LNCAP (cell line): ENCODE measurements at regions not wholly inside any gene's neighbourhood (a gene's known extent, or its start where the extent isn't known, plus 50 kb on each side); places are given as distances from the start of the nearest gene placed in this dataset.

Experiments
- CTCF ChIP-seq: fragments of 450-650 bp; IDR thresholded peaks from 2 replicates; pipeline ENCODE4 v1.5.1; 2017; ENCODE audit warnings: mild to moderate bottlenecking

GRCh38 chr12:22798116-22798515 lies 173.1 kb downstream of the ETNK1 start:
- no peak for TF ChIP-seq CTCF

GRCh38 chr12:22799503-22799902 lies 174.5 kb downstream of the ETNK1 start:
- TF ChIP-seq CTCF, result no peak

GRCh38 chr12:22800332-22800731 lies 175.4 kb downstream of the ETNK1 start:
- no peak for TF ChIP-seq CTCF

GRCh38 chr12:22802883-22803630 lies 178.1 kb downstream of the ETNK1 start:
- no peak for TF ChIP-seq CTCF

- TF ChIP-seq CTCF, result no peak
These were observed 178.8 kb downstream of the ETNK1 start for GRCh38 chr12:22803725-22804124.

- no peak for TF ChIP-seq CTCF
These were observed 183.9 kb downstream of the ETNK1 start for GRCh38 chr12:22808860-22809259.

- TF ChIP-seq CTCF, result no peak
These were observed 185.1 kb downstream of the ETNK1 start for GRCh38 chr12:22810036-22810435.

- TF ChIP-seq CTCF, result no peak
These were observed 187.6 kb downstream of the ETNK1 start for GRCh38 chr12:22812531-22812930.
